Caco-2 (cell line): ENCODE measurements at regions not wholly inside any gene's neighbourhood (a gene's known extent, or its start where the extent isn't known, plus 50 kb on each side); places are given as distances from the start of the nearest gene placed in this dataset.

Source experiments
- BruUV-seq: library from RNA; stranded (reverse); fragments of 400-500 nt; replicated peaks from 2 replicates; lab custom pipeline; 2021; lab: Mats Ljungman, UMichigan
- CTCF ChIA-PET: fragments of 300-600 bp; sonication (Branson Sonifier 250); formaldehyde crosslinking; loops from one replicate; lab custom pipeline; 2022; ENCODE audit warnings: antibody characterized with exemption; lab: Charles Lee
- POLR2A ChIA-PET: fragments of 300-600 bp; sonication (Branson Sonifier 250); formaldehyde crosslinking; loops from one replicate; lab custom pipeline; 2022; ENCODE audit warnings: antibody characterized with exemption; lab: Charles Lee
- DNase-seq, 2 experiments: peaks; one replicate each; pipeline versions ENCODE4 v3.0.0 to v3.0.0-alpha.2; 2020 to 2022
- H3K27me3 ChIP-seq: replicated peaks from 2 replicates; pipeline ENCODE4 v1.6.0; 2011; ENCODE audit warnings: low read length; ENCODE audit not compliant: control insufficient read depth, insufficient read depth
- H3K36me3 ChIP-seq: 2 replicates; pipeline ENCODE4 v1.5.1; 2011; ENCODE audit warnings: low read length; ENCODE audit not compliant: control insufficient read depth, insufficient read depth
- H3K4me1 ChIP-seq: fragments of 250-450 bp; sonication (Bioruptor Pico); 2 replicates; pipeline ENCODE4 v1.5.1; 2020; ENCODE audit warnings: mild to moderate bottlenecking
- H3K4me3 ChIP-seq: 2 replicates; pipeline ENCODE4 v1.5.1; 2011; ENCODE audit warnings: low read depth, mild to moderate bottlenecking, control low read depth, low read length
- H3K9me3 ChIP-seq: fragments of 250-450 bp; sonication (Bioruptor Pico); 2 replicates; pipeline ENCODE4 v1.5.1; 2020; ENCODE audit warnings: mild to moderate bottlenecking, moderate library complexity
- H3K27ac Mint-ChIP-seq: one replicate; pipeline ENCODE4 v1.8.0; 2022; ENCODE audit warnings: mixed read lengths; ENCODE audit not compliant: unreplicated experiment
- H3K27me3 Mint-ChIP-seq: one replicate; pipeline ENCODE4 v1.8.0; 2022; ENCODE audit warnings: mixed read lengths; ENCODE audit not compliant: insufficient read depth, unreplicated experiment
- H3K36me3 Mint-ChIP-seq: one replicate; pipeline ENCODE4 v1.8.0; 2022; ENCODE audit warnings: mild to moderate bottlenecking, mixed read lengths; ENCODE audit not compliant: insufficient read depth, unreplicated experiment
- H3K4me1 Mint-ChIP-seq: one replicate; pipeline ENCODE4 v1.8.0; 2022; ENCODE audit warnings: low read depth, mixed read lengths; ENCODE audit not compliant: unreplicated experiment
- H3K4me3 Mint-ChIP-seq: one replicate; pipeline ENCODE4 v1.8.0; 2022; ENCODE audit warnings: mild to moderate bottlenecking, moderate library complexity, mixed read lengths; ENCODE audit not compliant: unreplicated experiment
- H3K9me3 Mint-ChIP-seq: one replicate; pipeline ENCODE4 v1.8.0; 2022; ENCODE audit warnings: mixed read lengths; ENCODE audit not compliant: unreplicated experiment
- intact Hi-C: fragments of 100-400 bp; cut with micrococcal nuclease; formaldehyde crosslinking; loops from one replicate; pipeline ENCODE4 v1.10.0; 2022; ENCODE audit not compliant: unreplicated experiment
- TF ChIP-seq, protein P1 (sequence below), 2 experiments: fragments of 200-600 bp in 1 of 2; IDR thresholded peaks; 1 replicate in 1 of 2; 2 replicates in 1 of 2; pipeline versions ENCODE4 v1.5.1 to v1.8.0; 2011 to 2022; ENCODE audit warnings: antibody characterized with exemption in 1 of 2, control low read depth in 1 of 2, inconsistent platforms in 1 of 2, low read depth in 1 of 2, low read length in 1 of 2, mild to moderate bottlenecking in 1 of 2, moderate library complexity in 1 of 2; ENCODE audit not compliant: insufficient read depth in 1 of 2, severe bottlenecking in 1 of 2, unreplicated experiment in 1 of 2

DNA sequence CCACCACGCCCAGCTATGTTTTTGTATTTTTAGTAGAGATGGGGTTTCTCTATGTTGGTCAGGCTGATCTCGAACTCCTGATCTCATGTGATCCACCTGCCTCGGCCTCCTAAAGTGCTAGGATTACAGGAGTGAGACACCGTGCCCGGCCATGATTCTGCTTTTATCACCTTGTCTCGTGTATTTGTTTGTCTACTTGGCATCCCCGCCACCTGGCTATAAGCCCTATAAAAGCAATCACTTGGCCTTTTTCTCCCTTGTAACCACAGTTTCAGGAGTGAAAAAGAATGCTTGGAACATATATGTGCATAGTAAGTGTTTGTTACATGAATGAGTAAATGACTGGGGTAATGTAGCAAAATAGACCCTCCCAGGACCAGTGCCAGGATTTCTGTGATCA is 77.5 kb upstream of the PAPOLG start:
- BruUV-seq: no TSS peak
- Histone ChIP-seq H3K4me1 (no peaks in the 10 kb centered on the region), H3K4me3 (no peak overlapping the region), H3K9me3 (no peaks in the 10 kb centered on the region), H3K27me3 (no peaks in the 10 kb centered on the region), H3K36me3 (no peaks in the 10 kb centered on the region)
- no peaks in the 10 kb centered on the region for H3K36me3 Mint-ChIP-seq
- intact Hi-C loops: no loop called here
- H3K4me1 Mint-ChIP-seq: no peaks in the 10 kb centered on the region
- H3K27ac Mint-ChIP-seq: no peak overlapping the region
- ChIA-PET POLR2A (no interaction called here), CTCF (no interaction called here)
- peaks cover 18% of the 10 kb centered on the region for H3K27me3 Mint-ChIP-seq
- no peak overlapping the region for H3K4me3 Mint-ChIP-seq
- no peaks in the 10 kb centered on the region for H3K9me3 Mint-ChIP-seq
- DNase-seq: no peak
- TF ChIP-seq, protein P1, sequence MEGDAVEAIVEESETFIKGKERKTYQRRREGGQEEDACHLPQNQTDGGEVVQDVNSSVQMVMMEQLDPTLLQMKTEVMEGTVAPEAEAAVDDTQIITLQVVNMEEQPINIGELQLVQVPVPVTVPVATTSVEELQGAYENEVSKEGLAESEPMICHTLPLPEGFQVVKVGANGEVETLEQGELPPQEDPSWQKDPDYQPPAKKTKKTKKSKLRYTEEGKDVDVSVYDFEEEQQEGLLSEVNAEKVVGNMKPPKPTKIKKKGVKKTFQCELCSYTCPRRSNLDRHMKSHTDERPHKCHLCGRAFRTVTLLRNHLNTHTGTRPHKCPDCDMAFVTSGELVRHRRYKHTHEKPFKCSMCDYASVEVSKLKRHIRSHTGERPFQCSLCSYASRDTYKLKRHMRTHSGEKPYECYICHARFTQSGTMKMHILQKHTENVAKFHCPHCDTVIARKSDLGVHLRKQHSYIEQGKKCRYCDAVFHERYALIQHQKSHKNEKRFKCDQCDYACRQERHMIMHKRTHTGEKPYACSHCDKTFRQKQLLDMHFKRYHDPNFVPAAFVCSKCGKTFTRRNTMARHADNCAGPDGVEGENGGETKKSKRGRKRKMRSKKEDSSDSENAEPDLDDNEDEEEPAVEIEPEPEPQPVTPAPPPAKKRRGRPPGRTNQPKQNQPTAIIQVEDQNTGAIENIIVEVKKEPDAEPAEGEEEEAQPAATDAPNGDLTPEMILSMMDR (IDR thresholded peaks at IDR 0.05; ENCODE audit: insufficient read depth in 1 of 2, low read depth in 1 of 2, low read length in 1 of 2, severe bottlenecking in 1 of 2, unreplicated experiment in 1 of 2): no peak

DNA sequence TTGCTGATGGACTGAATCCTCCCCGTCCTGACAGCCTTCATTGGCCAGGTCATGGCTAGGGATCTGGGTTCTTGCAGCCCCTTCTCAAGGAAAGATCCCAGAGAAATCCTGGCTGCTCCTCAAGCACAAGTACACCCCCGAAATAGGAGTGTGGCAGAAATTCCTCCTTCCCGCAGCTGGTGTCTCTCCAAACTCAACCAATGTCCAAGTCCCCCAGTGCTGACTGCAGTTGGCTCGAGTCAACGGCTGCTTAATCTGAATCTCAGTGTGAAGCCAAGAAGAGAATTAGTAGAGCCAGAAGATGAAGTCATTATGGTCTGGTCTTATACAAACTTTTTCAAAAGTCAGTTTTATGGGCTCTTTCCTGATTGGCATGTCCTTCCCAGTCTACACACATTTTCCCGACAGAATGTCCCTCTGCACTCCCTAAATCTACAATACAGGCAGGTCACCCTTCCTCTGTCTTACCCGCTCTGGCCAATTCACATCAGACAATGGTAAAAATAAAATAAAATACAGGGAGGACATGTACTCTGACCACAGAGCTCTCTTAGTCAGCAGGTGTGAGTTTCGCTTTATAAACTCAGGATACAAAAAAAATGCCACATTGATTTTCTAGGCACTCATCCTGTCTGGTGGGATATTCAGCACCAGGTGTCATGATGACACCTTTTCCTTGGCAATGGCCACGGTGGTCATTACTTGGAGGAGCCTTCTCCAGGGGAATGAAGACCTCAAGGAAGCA is 76.9 kb upstream of the PAPOLG start:
- H3K4me3 ChIP-seq: no peak overlapping the region
- Mint-ChIP-seq H3K9me3 (no peaks in the 10 kb centered on the region), H3K4me3 (no peak overlapping the region), H3K27me3 (peaks cover 21% of the 10 kb centered on the region), H3K4me1 (no peaks in the 10 kb centered on the region), H3K36me3 (no peaks in the 10 kb centered on the region), H3K27ac (no peak overlapping the region)
- no peaks in the 10 kb centered on the region for H3K27me3 ChIP-seq
- DNase-seq: no peak
- BruUV-seq: no TSS peak
- ChIA-PET POLR2A (no interaction called here), CTCF (no interaction called here)
- no peaks in the 10 kb centered on the region for H3K9me3 ChIP-seq
- TF ChIP-seq, protein P1 (IDR thresholded peaks at IDR 0.05; ENCODE audit: insufficient read depth in 1 of 2, low read depth in 1 of 2, low read length in 1 of 2, severe bottlenecking in 1 of 2, unreplicated experiment in 1 of 2): no peak
- intact Hi-C loops: no loop called here
- H3K4me1 ChIP-seq: no peaks in the 10 kb centered on the region
- no peaks in the 10 kb centered on the region for H3K36me3 ChIP-seq

DNA sequence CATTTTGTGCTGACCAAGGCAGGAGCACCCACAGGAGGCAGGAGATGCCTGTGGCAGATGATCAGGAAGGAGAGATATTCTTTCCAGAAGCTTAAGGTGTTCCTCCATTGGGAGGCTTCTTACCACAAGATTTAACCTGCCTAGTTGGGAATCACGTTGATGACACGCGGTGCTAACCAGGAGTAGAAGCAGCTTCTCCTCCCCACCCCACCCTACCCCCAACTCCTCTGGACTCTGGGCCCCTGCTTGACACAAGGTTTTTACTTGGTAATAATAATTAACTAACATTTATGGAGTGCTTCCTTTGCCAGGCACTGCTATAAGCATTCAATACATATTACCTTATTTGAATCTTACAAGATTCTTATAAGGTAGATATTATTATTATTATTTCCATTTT is 62.5 kb upstream of the PAPOLG start:
- Histone ChIP-seq H3K27me3 (no peaks in the 10 kb centered on the region), H3K9me3 (no peaks in the 10 kb centered on the region), H3K4me1 (no peaks in the 10 kb centered on the region), H3K36me3 (no peaks in the 10 kb centered on the region), H3K4me3 (no peak overlapping the region)
- H3K4me1 Mint-ChIP-seq: no peaks in the 10 kb centered on the region
- H3K9me3 Mint-ChIP-seq: no peaks in the 10 kb centered on the region
- BruUV-seq: no TSS peak
- no peak overlapping the region for H3K4me3 Mint-ChIP-seq
- POLR2A ChIA-PET: no interaction called here
- peaks cover 10% of the 10 kb centered on the region for H3K27me3 Mint-ChIP-seq
- intact Hi-C loops: no loop called here
- no peak overlapping the region for H3K27ac Mint-ChIP-seq
- peaks cover 1% of the 10 kb centered on the region for H3K36me3 Mint-ChIP-seq
- TF ChIP-seq, protein P1 (IDR thresholded peaks at IDR 0.05; ENCODE audit: insufficient read depth in 1 of 2, low read depth in 1 of 2, low read length in 1 of 2, severe bottlenecking in 1 of 2, unreplicated experiment in 1 of 2): no peak
- DNase-seq: no peak
- CTCF ChIA-PET: no interaction called here
